HG02973 (cell line): ENCODE measurements at regions not wholly inside any gene's neighbourhood (a gene's known extent, or its start where the extent isn't known, plus 50 kb on each side); places are given as distances from the start of the nearest gene placed in this dataset.

Experiments
- ATAC-seq: cut with Tn5 transposase; IDR thresholded peaks from one replicate; pipeline ENCODE4 v1.9.1; 2021; ENCODE audit warnings: moderate library complexity; ENCODE audit not compliant: unreplicated experiment

- ATAC-seq: no peak
Observed at GRCh38 chr2:107285621-107286299, 399.8 kb upstream of the ST6GAL2 start.

DNA sequence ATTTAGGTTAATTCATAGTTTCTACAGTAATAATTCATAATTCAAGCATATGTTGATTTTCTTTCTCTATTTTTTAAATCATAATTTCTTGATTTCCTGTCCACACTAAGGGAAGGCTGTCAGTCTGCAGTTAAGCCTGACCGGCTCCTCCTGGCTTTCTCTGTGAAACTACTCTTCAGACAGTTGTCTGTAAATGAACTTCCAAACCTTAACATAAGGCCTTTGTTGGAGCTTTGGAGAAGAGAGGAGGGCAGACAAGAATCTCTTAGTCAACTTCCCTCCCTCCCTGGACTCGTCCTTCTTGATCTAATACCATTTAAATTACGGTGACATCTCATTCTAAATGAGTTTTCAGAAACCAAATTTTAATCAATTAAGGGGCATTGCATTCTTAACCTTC is 404.1 kb upstream of the ST6GAL2 start:
- no peak for ATAC-seq

GRCh38 chr2:107303964-107304363 is 418.0 kb upstream of the ST6GAL2 start:
- ATAC-seq: no peak

DNA sequence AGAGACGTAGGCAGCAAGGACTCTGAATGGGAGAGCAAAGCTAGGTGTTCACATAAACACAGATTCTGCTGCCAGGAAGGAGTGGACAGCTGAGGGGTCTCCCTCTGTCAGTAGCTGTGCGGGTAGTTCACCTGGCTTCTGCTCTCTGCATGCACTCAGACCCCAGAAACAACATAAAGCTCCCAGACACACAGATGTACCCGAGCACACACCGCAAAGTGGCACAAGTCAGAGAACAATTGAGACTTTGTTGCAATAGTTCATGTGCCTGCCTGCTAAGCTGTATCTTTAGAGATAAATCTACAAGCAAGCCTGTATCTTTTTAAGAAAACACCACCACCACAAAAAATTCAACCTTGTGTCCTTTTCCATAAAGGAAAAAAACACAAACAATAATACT is 420.0 kb upstream of the ST6GAL2 start:
- no peak for ATAC-seq

- no peak for ATAC-seq
Observed at GRCh38 chr2:107306881-107307280, 420.9 kb upstream of the ST6GAL2 start.

DNA sequence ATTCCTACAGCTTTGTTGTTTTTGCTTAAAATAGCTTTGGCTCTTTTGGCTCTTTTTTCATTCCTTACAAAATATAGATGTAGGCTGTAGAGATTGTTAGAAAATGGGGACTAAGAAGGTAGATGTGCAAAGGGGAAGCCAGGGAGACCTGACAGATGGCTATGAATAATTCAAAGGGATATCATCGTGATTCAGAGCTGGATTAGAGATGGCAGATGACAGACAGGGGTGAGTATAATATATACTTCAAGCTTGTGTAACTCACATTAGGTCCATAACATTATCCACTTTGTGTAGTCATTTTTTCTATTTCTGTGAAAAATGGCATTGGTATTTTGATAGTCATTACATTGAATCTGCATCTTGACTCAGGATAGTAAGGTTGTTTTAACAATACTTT is 422.9 kb upstream of the ST6GAL2 start:
- no peak for ATAC-seq

DNA sequence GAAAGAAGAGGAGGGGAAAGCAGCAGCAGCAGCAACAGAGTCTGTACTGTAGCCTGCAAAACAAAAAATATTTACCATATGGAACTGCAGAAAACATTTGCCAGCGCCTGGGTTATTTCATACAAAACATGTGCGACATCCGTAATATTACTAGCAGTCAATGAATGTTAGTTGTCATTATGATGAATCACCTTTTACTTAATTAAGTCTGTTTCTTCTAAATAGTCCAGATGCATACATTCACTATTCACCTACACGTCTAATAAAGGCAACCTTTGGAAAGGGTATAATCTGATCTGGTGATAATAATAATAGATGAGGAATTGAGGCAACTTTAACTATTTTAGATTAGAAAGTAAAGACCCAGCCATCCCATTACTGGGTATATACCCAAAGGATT is 426.3 kb upstream of the ST6GAL2 start:
- no peak for ATAC-seq

DNA sequence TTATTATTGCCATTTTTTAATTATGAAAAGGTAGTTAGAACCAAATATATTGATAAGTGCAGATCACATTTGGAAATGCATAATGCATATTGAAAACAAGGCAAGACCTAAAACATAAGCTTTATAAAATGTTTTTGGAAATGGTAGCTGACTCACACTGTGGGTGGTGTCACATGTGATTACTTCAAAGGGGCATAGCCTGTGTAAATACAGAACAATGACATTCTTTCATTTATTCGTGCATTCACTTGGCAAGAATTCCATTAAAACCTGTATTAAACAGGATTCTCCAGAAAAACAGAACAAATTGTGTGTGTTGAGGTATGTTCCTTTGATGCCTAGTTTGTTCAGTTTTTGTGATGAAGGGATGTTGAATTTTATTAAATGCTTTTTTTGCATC is 427.3 kb upstream of the ST6GAL2 start:
- no peak for ATAC-seq

GRCh38 chr2:107320881-107321280 is 434.9 kb upstream of the ST6GAL2 start:
- ATAC-seq: no peak

DNA sequence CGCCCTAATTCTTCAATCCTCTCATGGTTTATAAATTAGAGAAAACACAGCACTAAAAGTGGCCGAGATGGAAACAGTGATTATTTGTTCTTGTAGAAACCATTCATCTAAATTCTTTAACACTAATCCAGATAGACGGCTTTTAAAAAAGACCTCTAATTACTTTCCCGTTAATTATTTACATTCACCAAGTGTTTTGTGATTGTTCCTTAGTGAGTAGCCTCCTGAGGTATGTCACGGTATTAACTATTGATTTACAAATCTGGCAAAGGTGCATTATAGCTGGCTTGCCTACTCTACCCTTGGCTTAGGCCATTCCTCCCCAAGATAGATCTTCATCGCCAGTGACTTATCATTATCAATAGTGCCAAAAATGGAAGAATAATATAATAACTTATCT is 436.4 kb upstream of the ST6GAL2 start:
- no peak for ATAC-seq

DNA sequence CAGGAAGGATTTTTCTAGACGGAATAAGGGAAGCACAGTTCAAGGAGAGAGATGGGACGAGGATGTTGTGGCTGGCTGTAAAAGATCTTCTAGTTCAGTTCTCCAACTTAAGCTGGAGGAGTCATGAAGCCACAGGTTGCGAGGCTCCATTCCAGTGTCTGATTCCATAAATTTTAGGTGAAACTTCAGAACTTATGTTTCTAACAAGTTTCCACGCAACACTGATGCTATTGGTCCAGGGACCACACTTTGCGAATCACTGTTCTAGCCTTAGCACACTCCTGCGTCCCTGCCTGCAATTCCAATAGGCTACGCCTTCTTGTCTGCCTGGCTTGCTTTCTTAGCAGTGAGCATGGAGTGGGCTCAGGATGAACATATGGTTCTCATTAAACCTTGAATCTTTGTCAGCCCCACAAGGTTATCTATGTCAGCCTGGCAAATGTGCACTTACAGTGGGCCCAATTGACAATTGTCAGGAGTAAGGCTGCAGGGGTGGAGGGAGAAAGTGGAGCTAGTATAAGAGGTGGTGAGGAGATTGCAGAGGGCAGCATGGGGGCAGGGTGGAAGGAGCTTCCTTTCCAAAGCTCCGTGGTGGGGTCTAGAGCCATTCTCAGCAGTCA is 438.1 kb upstream of the ST6GAL2 start:
- no peak for ATAC-seq

GRCh38 chr2:107325981-107326786 is 440.2 kb upstream of the ST6GAL2 start:
- ATAC-seq: no peak

GRCh38 chr2:107334306-107334705 is 448.3 kb upstream of the ST6GAL2 start:
- ATAC-seq: no peak

DNA sequence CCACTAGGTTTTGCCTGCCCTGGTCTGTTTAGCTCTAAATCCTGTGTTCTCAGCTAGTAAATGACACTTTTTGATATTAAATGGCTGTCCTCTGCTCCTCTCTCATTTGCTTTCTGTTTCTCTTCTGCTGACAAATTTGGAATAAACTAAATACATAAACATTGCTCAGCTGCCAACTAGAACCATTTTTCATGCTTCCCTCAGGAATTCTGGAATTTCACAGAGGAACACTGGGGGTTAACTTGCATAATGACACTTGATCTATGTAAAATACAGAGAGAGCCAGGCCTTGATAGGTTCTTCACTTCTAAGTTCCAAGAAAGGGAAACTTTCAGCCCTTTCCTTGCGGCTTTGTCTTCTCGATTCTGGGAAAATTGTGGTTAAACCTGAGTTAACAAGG is 450.6 kb upstream of the ST6GAL2 start:
- ATAC-seq: no peak

DNA sequence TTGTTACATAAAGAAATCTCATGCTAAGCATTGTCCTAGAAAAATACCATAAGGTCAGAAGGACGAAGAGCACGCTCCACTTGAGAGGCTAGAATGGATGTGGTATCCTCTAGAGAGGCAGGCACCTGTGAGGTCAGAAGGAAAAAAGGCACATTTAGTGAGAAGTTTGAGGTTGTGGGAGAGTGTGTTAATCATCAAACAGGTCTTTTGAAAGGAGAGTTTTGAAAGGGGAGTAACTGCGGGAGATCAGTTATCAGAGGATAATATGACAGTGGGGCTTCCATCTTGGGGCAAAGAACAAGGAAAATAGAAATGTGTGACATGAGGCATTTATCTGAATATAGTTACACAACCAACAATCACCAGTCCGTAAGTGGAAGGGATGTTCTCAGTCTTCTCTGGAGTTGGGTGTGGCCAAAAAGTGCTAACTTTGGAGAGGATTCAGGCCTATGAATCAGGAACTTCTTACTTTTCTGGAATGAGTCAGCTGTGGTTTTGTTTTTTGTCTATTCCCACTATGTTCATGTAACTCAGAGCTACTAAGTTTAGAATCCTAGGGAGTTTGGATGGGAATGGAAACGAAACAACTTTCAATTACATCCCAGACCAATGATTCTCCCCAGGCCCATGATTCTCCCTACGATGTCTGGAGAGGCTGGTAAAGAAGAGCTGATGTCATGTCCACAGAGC is 451.4 kb upstream of the ST6GAL2 start:
- ATAC-seq: no peak

- ATAC-seq: no peak
Observed at GRCh38 chr2:107338059-107338458, 452.1 kb upstream of the ST6GAL2 start.

DNA sequence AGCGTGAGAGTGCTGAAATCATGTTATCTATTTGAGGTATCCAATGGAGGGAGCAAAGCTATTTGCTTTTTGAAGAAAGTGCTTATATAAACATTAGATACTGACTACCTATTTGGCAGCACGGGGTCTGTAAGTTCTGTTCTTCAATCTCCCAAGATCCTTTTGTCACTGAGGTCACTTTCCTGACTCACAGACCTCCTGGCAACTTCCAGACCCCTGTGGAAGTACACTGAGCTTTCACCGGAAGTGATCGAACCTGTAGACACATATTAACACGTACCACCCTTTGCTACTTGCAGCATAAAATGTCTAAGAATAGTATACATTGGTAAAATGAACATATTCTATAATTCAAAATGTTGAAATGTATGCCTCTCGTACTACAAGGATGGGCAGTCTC is 452.6 kb upstream of the ST6GAL2 start:
- no peak for ATAC-seq

GRCh38 chr2:107340955-107341354 is 455.0 kb upstream of the ST6GAL2 start:
- no peak for ATAC-seq

DNA sequence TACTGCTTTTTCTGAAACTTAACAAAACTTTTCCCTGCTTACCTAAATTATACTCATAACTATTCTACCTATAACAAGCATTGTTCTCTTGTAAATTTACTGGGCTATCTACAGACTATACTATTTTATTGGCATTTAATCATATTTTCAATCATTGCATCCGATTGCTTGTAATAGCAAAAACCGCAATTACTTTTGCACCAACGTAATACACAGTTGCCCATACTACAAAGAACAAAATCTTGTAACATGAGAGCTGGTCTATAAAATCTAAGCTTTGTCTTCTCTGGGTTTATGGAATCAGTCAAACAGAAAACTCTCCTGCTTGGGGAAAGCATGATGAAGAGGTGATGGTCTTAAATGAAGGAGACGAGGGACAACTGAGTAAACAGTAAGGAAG is 463.4 kb upstream of the ST6GAL2 start:
- no peak for ATAC-seq

- no peak for ATAC-seq
Observed at GRCh38 chr2:107354175-107354574, 468.2 kb upstream of the ST6GAL2 start.

DNA sequence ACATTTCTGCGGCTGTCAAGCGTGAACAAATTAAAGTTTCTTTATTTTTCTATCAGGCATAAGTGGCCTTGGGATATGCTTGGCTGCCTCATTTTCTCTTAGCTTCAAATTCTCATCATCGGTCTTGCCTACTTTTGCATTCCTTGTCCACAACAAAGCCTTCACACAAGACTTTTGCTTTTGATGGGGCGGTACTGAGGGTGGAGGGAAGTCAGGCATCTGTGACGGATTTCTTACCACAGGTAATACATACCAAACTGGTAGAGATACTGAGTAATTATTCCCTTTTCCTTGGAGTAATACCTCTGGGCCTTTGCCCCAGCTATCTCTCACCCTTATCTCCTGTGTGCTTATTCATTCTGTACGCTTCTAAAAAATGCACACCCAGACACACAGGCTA is 468.3 kb upstream of the RGPD4 start:
- no peak for ATAC-seq

DNA sequence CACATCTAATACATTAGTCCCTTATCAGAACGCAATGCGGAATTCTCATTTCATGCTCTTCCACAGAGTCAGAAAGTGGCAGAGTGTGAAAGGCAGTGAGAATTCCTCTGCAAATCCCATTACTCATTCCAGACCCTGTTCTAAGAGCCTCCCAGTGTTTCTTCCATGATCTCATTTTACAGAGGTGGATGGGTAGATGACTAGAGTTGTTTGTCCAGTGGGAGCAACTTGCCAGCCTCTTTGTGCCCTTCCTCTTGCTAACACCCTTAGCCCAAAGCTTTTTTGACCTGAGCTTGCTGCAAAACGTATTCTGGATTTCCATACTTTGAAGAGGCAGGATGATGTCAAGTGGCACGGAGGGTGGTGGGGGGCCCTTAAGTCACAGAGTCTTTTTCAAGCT is 467.7 kb upstream of the RGPD4 start:
- ATAC-seq: no peak
